Activated CD8-positive, alpha-beta T cell treated with anti-CD3 and anti-CD28 coated beads, Interleukin-2, amount 10 ng/mL, durations not matched to agents 7 days and 5 days (primary cell): ENCODE measurements at regions not wholly inside any gene's neighbourhood (a gene's known extent, or its start where the extent isn't known, plus 50 kb on each side); places are given as distances from the start of the nearest gene placed in this dataset.

Experiments
- ATAC-seq: fragments of 150-1000 bp; cut with Tn5 transposase; one replicate; pipeline ENCODE4 v1.10.0; 2021; ENCODE audit warnings: moderate library complexity
- CTCF ChIA-PET: fragments of 350-600 bp; sonication (Branson Sonifier 250); formaldehyde crosslinking; loops from one replicate; lab custom pipeline; 2021; ENCODE audit warnings: antibody characterized with exemption; lab: Charles Lee
- POLR2A ChIA-PET: fragments of 350-600 bp; sonication (Branson Sonifier 250); formaldehyde crosslinking; loops from one replicate; lab custom pipeline; 2021; ENCODE audit warnings: antibody characterized with exemption; lab: Charles Lee
- DNase-seq: peaks from one replicate; pipeline ENCODE4 v3.0.0-alpha.2; 2020
- H3K27ac Mint-ChIP-seq: one replicate; pipeline ENCODE4 v1.8.0; 2021; ENCODE audit warnings: mild to moderate bottlenecking, mixed read lengths
- H3K27me3 Mint-ChIP-seq: one replicate; pipeline ENCODE4 v1.8.0; 2021; ENCODE audit warnings: low read depth, mixed read lengths
- H3K36me3 Mint-ChIP-seq: one replicate; pipeline ENCODE4 v1.8.0; 2021; ENCODE audit warnings: low read depth, mixed read lengths
- H3K4me1 Mint-ChIP-seq: one replicate; pipeline ENCODE4 v1.8.0; 2021; ENCODE audit warnings: low read depth, mixed read lengths
- H3K4me3 Mint-ChIP-seq: one replicate; pipeline ENCODE4 v1.8.0; 2021; ENCODE audit warnings: mild to moderate bottlenecking, mixed read lengths
- H3K9me3 Mint-ChIP-seq: one replicate; pipeline ENCODE4 v1.8.0; 2022; ENCODE audit warnings: mixed read lengths; ENCODE audit not compliant: insufficient read depth

- ATAC-seq = no peak
- ChIA-PET POLR2A (no interaction called here), CTCF (no interaction called here)
- Mint-ChIP-seq H3K27ac (no peak overlapping the region), H3K27me3 (no peaks in the 10 kb centered on the region), H3K36me3 (no peaks in the 10 kb centered on the region), H3K4me3 (no peak overlapping the region), H3K9me3 (no peaks in the 10 kb centered on the region), H3K4me1 (no peaks in the 10 kb centered on the region)
- DNase-seq = no peak
Observed at GRCh38 chr6:126696921-126697693, 357.2 kb downstream of the CENPW start.

GRCh38 chr6:126698732-126699240 is 358.9 kb downstream of the CENPW start:
- H3K27ac Mint-ChIP-seq = no peak overlapping the region
- CTCF ChIA-PET = no interaction called here
- no peaks in the 10 kb centered on the region for H3K36me3 Mint-ChIP-seq
- no peak overlapping the region for H3K4me3 Mint-ChIP-seq
- no peaks in the 10 kb centered on the region for H3K4me1 Mint-ChIP-seq
- DNase-seq (no peak), ATAC-seq (no peak)
- no peaks in the 10 kb centered on the region for H3K9me3 Mint-ChIP-seq
- POLR2A ChIA-PET = no interaction called here
- no peaks in the 10 kb centered on the region for H3K27me3 Mint-ChIP-seq

- ChIA-PET CTCF (no interaction called here), POLR2A (no interaction called here)
- no peaks in the 10 kb centered on the region for H3K4me1 Mint-ChIP-seq
- no peak overlapping the region for H3K27ac Mint-ChIP-seq
- no peaks in the 10 kb centered on the region for H3K36me3 Mint-ChIP-seq
- H3K9me3 Mint-ChIP-seq = no peaks in the 10 kb centered on the region
- ATAC-seq (no peak), DNase-seq (no peak)
- H3K4me3 Mint-ChIP-seq = no peak overlapping the region
- no peaks in the 10 kb centered on the region for H3K27me3 Mint-ChIP-seq
Observed at GRCh38 chr6:126701676-126702560, 362.0 kb downstream of the CENPW start.

- Mint-ChIP-seq H3K4me1 (no peaks in the 10 kb centered on the region), H3K27ac (no peak overlapping the region), H3K9me3 (no peaks in the 10 kb centered on the region), H3K4me3 (no peak overlapping the region), H3K27me3 (no peaks in the 10 kb centered on the region), H3K36me3 (no peaks in the 10 kb centered on the region)
- ChIA-PET CTCF (no interaction called here), POLR2A (no interaction called here)
- no peak for DNase-seq
- ATAC-seq = no peak
Observed at GRCh38 chr6:126716032-126716431, 376.1 kb downstream of the CENPW start.

- no peak for ATAC-seq
- CTCF ChIA-PET = no interaction called here
- POLR2A ChIA-PET = no interaction called here
Observed at GRCh38 chr6:126716826-126717509, 377.1 kb downstream of the CENPW start.

GRCh38 chr6:126718600-126719327 is 378.8 kb downstream of the CENPW start:
- CTCF ChIA-PET = no interaction called here
- H3K27ac Mint-ChIP-seq = no peak overlapping the region
- no peaks in the 10 kb centered on the region for H3K9me3 Mint-ChIP-seq
- H3K36me3 Mint-ChIP-seq = no peaks in the 10 kb centered on the region
- no peak overlapping the region for H3K4me3 Mint-ChIP-seq
- ATAC-seq = no peak
- no peaks in the 10 kb centered on the region for H3K27me3 Mint-ChIP-seq
- DNase-seq = no peak
- no peaks in the 10 kb centered on the region for H3K4me1 Mint-ChIP-seq
- POLR2A ChIA-PET = no interaction called here

More at GRCh38 chr6:126716826-126717509, 377.1 kb downstream of the CENPW start:
- Mint-ChIP-seq H3K9me3 (no peaks in the 10 kb centered on the region), H3K4me1 (no peaks in the 10 kb centered on the region), H3K27me3 (no peaks in the 10 kb centered on the region), H3K36me3 (no peaks in the 10 kb centered on the region), H3K4me3 (no peak overlapping the region), H3K27ac (no peak overlapping the region)
- DNase-seq = no peak

- Mint-ChIP-seq H3K36me3 (no peaks in the 10 kb centered on the region), H3K9me3 (peaks cover 3% of the 10 kb centered on the region), H3K27me3 (no peaks in the 10 kb centered on the region), H3K4me1 (no peaks in the 10 kb centered on the region), H3K4me3 (no peak overlapping the region), H3K27ac (no peak overlapping the region)
- DNase-seq (no peak), ATAC-seq (no peak)
- ChIA-PET POLR2A (no interaction called here), CTCF (no interaction called here)
Observed at GRCh38 chr6:126720304-126720703, 380.4 kb downstream of the CENPW start.

GRCh38 chr6:126721581-126722160 is 381.8 kb downstream of the CENPW start:
- Mint-ChIP-seq H3K27ac (no peak overlapping the region), H3K36me3 (no peaks in the 10 kb centered on the region), H3K27me3 (no peaks in the 10 kb centered on the region), H3K9me3 (peaks cover 9% of the 10 kb centered on the region), H3K4me3 (no peak overlapping the region), H3K4me1 (no peaks in the 10 kb centered on the region)
- ChIA-PET CTCF (no interaction called here), POLR2A (no interaction called here)
- DNase-seq (no peak), ATAC-seq (no peak)

- Mint-ChIP-seq H3K27me3 (no peaks in the 10 kb centered on the region), H3K27ac (no peak overlapping the region), H3K9me3 (peaks cover 12% of the 10 kb centered on the region), H3K36me3 (no peaks in the 10 kb centered on the region), H3K4me1 (no peaks in the 10 kb centered on the region), H3K4me3 (no peak overlapping the region)
- DNase-seq (no peak), ATAC-seq (no peak)
- POLR2A ChIA-PET = no interaction called here
- CTCF ChIA-PET = no interaction called here
Observed at GRCh38 chr6:126722411-126722810, 382.5 kb downstream of the CENPW start.

GRCh38 chr6:126723541-126724170 is 383.7 kb downstream of the CENPW start:
- ATAC-seq (no peak), DNase-seq (no peak)
- no peaks in the 10 kb centered on the region for H3K4me1 Mint-ChIP-seq
- H3K36me3 Mint-ChIP-seq = no peaks in the 10 kb centered on the region
- CTCF ChIA-PET = no interaction called here
- H3K4me3 Mint-ChIP-seq = no peak overlapping the region
- peaks cover 16% of the 10 kb centered on the region for H3K9me3 Mint-ChIP-seq
- no peak overlapping the region for H3K27ac Mint-ChIP-seq
- POLR2A ChIA-PET = no interaction called here
- H3K27me3 Mint-ChIP-seq = no peaks in the 10 kb centered on the region

GRCh38 chr6:126724821-126725220 is 384.9 kb downstream of the CENPW start:
- no peak overlapping the region for H3K4me3 Mint-ChIP-seq

More at GRCh38 chr6:126724821-126725220, 384.9 kb downstream of the CENPW start:
- DNase-seq = no peak
- no peaks in the 10 kb centered on the region for H3K36me3 Mint-ChIP-seq
- no peak overlapping the region for H3K27ac Mint-ChIP-seq
- no peaks in the 10 kb centered on the region for H3K27me3 Mint-ChIP-seq
- CTCF ChIA-PET = no interaction called here
- POLR2A ChIA-PET = no interaction called here
- no peak for ATAC-seq
- H3K4me1 Mint-ChIP-seq = no peaks in the 10 kb centered on the region
- H3K9me3 Mint-ChIP-seq = peaks cover 16% of the 10 kb centered on the region
